SK-N-SH treated with all-trans-retinoic acid at 6 μM for 48 hours (cell line): ENCODE measurements at regions not wholly inside any gene's neighbourhood (a gene's known extent, or its start where the extent isn't known, plus 50 kb on each side); places are given as distances from the start of the nearest gene placed in this dataset.

ENCODE experiments used
- ARNTL ChIP-seq: fragments of 450-650 bp; formaldehyde crosslinking; IDR thresholded peaks from 2 replicates; pipeline ENCODE4 v1.5.0; 2020; ENCODE audit warnings: low read depth, mild to moderate bottlenecking, moderate library complexity, borderline replicate concordance
- CSDC2 ChIP-seq: fragments of 250-450 bp; sonication (Bioruptor Pico); IDR thresholded peaks from 2 replicates; pipeline ENCODE4 v1.5.0; 2020; ENCODE audit warnings: mild to moderate bottlenecking, moderate library complexity
- CSRNP3 ChIP-seq: fragments of 250-450 bp; sonication (Bioruptor Pico); IDR thresholded peaks from 2 replicates; pipeline ENCODE4 v1.5.1; 2021; ENCODE audit warnings: mild to moderate bottlenecking, moderate library complexity
- PATZ1 ChIP-seq: fragments of 250-450 bp; sonication (Bioruptor Pico); IDR thresholded peaks from 2 replicates; pipeline ENCODE4 v1.8.0; 2020; ENCODE audit warnings: mild to moderate bottlenecking, moderate library complexity, borderline replicate concordance
- POU6F1 ChIP-seq: fragments of 250-450 bp; sonication (Bioruptor Pico); IDR thresholded peaks from 2 replicates; pipeline ENCODE4 v1.8.0; 2021; ENCODE audit warnings: low read depth, mild to moderate bottlenecking, moderate library complexity, borderline replicate concordance
- SNAI2 ChIP-seq: fragments of 250-450 bp; sonication (Bioruptor Pico); IDR thresholded peaks from 2 replicates; pipeline ENCODE4 v1.5.0; 2020; ENCODE audit warnings: mild to moderate bottlenecking, moderate library complexity
- TSHZ2 ChIP-seq: fragments of 250-450 bp; sonication (Bioruptor Pico); IDR thresholded peaks from 2 replicates; pipeline ENCODE4 v1.5.0; 2020; ENCODE audit warnings: mild to moderate bottlenecking, moderate library complexity
- ZNF70 ChIP-seq: fragments of 450-650 bp; formaldehyde crosslinking; IDR thresholded peaks from 2 replicates; pipeline ENCODE4 v1.5.0; 2020; ENCODE audit warnings: mild to moderate bottlenecking, moderate library complexity
- ZNF8 ChIP-seq: fragments of 450-650 bp; formaldehyde crosslinking; IDR thresholded peaks from 2 replicates; pipeline ENCODE4 v1.5.0; 2020; ENCODE audit warnings: mild to moderate bottlenecking, moderate library complexity

- TF ChIP-seq PATZ1 (no peak), ARNTL (CRISPR knock-in tag) (no peak), SNAI2 (no peak), CSDC2 (CRISPR knock-in tag) (no peak), ZNF70 (no peak), TSHZ2 (CRISPR knock-in tag) (no peak), POU6F1 (no peak), ZNF8 (no peak), CSRNP3 (CRISPR knock-in tag) (no peak)
Observed at GRCh38 chr14:97644365-97644764, 847.2 kb downstream of the VRK1 start.
